ENCODE measurements at regions not wholly inside any gene's neighbourhood (a gene's known extent, or its start where the extent isn't known, plus 50 kb on each side); places are given as distances from the start of the nearest gene placed in this dataset.
A peak's percentile ranks its signal among the peaks of the same experiment; 100 is the strongest.

DNA sequence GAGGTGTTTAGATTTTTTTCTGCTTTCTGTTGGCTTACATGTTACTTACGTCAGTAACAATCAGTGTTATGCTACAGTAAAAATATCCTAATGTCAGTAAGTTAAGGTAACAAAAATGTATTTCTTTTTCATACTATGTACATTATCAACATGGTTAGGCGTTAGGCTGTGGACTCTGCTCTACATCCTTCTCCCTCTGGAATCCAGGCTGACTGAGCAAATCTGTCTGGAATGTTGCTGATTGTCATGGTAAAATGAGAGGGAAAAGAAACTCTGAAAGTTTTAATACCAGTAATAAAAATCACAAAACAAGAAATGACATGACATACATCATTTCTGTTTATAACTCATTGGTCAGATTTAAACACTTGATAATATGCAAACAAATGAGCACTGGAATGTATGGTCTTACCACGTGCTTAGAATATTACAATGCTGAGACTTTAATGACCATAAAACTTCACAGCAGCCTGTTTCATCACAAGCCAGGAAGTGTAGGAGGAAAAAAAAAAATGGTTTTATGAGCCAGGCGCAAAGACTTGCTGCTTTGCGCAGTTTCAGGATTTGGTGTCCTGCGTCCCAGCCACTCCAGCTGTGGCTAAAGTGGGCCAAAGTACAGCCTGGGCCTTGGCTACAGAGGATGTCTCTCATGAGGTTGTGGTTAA lies 252.4 kb downstream of the FSIP2 start:
- Mint-ChIP-seq H3K27me3 (ENCODE audit: insufficient read depth, unreplicated experiment) (no peaks in the 10 kb centered on the region), H3K27ac (ENCODE audit: unreplicated experiment) (peak overlapping the region; percentile 54)

GRCh38 chr2:185998562-185999070 lies 260.0 kb downstream of the FSIP2 start:
- Mint-ChIP-seq H3K4me1 (ENCODE audit: low read depth, unreplicated experiment) (no peaks in the 10 kb centered on the region), H3K27ac (ENCODE audit: unreplicated experiment) (no peak overlapping the region), H3K9me3 (ENCODE audit: unreplicated experiment) (no peaks in the 10 kb centered on the region), H3K4me3 (ENCODE audit: unreplicated experiment) (no peak overlapping the region), H3K27me3 (ENCODE audit: insufficient read depth, unreplicated experiment) (no peaks in the 10 kb centered on the region), H3K36me3 (ENCODE audit: insufficient read depth, unreplicated experiment) (no peaks in the 10 kb centered on the region)
- DNase-seq = no peak
- no TSS peak for BruUV-seq (replicated peaks)
- H3K4me1 ChIP-seq = no peaks in the 10 kb centered on the region
- POLR2A ChIA-PET = no interaction called here
- TF ChIP-seq, protein P1, sequence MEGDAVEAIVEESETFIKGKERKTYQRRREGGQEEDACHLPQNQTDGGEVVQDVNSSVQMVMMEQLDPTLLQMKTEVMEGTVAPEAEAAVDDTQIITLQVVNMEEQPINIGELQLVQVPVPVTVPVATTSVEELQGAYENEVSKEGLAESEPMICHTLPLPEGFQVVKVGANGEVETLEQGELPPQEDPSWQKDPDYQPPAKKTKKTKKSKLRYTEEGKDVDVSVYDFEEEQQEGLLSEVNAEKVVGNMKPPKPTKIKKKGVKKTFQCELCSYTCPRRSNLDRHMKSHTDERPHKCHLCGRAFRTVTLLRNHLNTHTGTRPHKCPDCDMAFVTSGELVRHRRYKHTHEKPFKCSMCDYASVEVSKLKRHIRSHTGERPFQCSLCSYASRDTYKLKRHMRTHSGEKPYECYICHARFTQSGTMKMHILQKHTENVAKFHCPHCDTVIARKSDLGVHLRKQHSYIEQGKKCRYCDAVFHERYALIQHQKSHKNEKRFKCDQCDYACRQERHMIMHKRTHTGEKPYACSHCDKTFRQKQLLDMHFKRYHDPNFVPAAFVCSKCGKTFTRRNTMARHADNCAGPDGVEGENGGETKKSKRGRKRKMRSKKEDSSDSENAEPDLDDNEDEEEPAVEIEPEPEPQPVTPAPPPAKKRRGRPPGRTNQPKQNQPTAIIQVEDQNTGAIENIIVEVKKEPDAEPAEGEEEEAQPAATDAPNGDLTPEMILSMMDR (IDR thresholded peaks at IDR 0.05; ENCODE audit: insufficient read depth in 1 of 2, low read depth in 1 of 2, low read length in 1 of 2, severe bottlenecking in 1 of 2, unreplicated experiment in 1 of 2) = no peak
- no peaks in the 10 kb centered on the region for H3K27me3 ChIP-seq (replicated peaks; ENCODE audit: control insufficient read depth, insufficient read depth, low read length)
- intact Hi-C loops (cut with micrococcal nuclease; ENCODE audit: unreplicated experiment) = no loop called here
- no peaks in the 10 kb centered on the region for H3K9me3 ChIP-seq
- no peaks in the 10 kb centered on the region for H3K36me3 ChIP-seq (ENCODE audit: control insufficient read depth, insufficient read depth, low read length)
- CTCF ChIA-PET = no interaction called here
- no peak overlapping the region for H3K4me3 ChIP-seq (ENCODE audit: low read depth, low read length)

More for the DNA sequence above, 252.4 kb downstream of the FSIP2 start:
- intact Hi-C loops (cut with micrococcal nuclease; ENCODE audit: unreplicated experiment) = no loop called here
- ChIA-PET POLR2A (no interaction called here), CTCF (no interaction called here)
- H3K36me3 ChIP-seq (ENCODE audit: control insufficient read depth, insufficient read depth, low read length) = no peaks in the 10 kb centered on the region
- Mint-ChIP-seq H3K4me3 (ENCODE audit: unreplicated experiment) (no peak overlapping the region), H3K4me1 (ENCODE audit: low read depth, unreplicated experiment) (peaks cover 16% of the 10 kb centered on the region), H3K9me3 (ENCODE audit: unreplicated experiment) (no peaks in the 10 kb centered on the region), H3K36me3 (ENCODE audit: insufficient read depth, unreplicated experiment) (no peaks in the 10 kb centered on the region)
- no TSS peak for BruUV-seq (replicated peaks)
- H3K27me3 ChIP-seq (replicated peaks; ENCODE audit: control insufficient read depth, insufficient read depth, low read length) = no peaks in the 10 kb centered on the region
- TF ChIP-seq, protein P1 (IDR thresholded peaks at IDR 0.05; ENCODE audit: insufficient read depth in 1 of 2, low read depth in 1 of 2, low read length in 1 of 2, severe bottlenecking in 1 of 2, unreplicated experiment in 1 of 2) = no peak
- no peak overlapping the region for H3K4me3 ChIP-seq (ENCODE audit: low read depth, low read length)
- H3K4me1 ChIP-seq = peaks cover 29% of the 10 kb centered on the region
- peak; percentile 34 to 51 for DNase-seq
- H3K9me3 ChIP-seq = 0 out of 2 replicates have a peak, but pooled peaks cover 3% of the 10 kb centered on the region

GRCh38 chr2:186009341-186009740 lies 270.7 kb downstream of the FSIP2 start:
- no peak for DNase-seq
- no peak overlapping the region for H3K4me3 ChIP-seq (ENCODE audit: low read depth, low read length)
- no peak overlapping the region for H3K27ac Mint-ChIP-seq (ENCODE audit: unreplicated experiment)
- H3K36me3 ChIP-seq (ENCODE audit: control insufficient read depth, insufficient read depth, low read length) = no peaks in the 10 kb centered on the region
- CTCF ChIA-PET = no interaction called here
- no TSS peak for BruUV-seq (replicated peaks)
- H3K4me1 Mint-ChIP-seq (ENCODE audit: low read depth, unreplicated experiment) = no peaks in the 10 kb centered on the region
- intact Hi-C loops (cut with micrococcal nuclease; ENCODE audit: unreplicated experiment) = no loop called here
- POLR2A ChIA-PET = no interaction called here
- no peaks in the 10 kb centered on the region for H3K36me3 Mint-ChIP-seq (ENCODE audit: insufficient read depth, unreplicated experiment)
- H3K27me3 Mint-ChIP-seq (ENCODE audit: insufficient read depth, unreplicated experiment) = no peaks in the 10 kb centered on the region
- H3K9me3 Mint-ChIP-seq (ENCODE audit: unreplicated experiment) = peaks cover 17% of the 10 kb centered on the region
- TF ChIP-seq, protein P1 (IDR thresholded peaks at IDR 0.05; ENCODE audit: insufficient read depth in 1 of 2, low read depth in 1 of 2, low read length in 1 of 2, severe bottlenecking in 1 of 2, unreplicated experiment in 1 of 2) = no peak
- H3K27me3 ChIP-seq (replicated peaks; ENCODE audit: control insufficient read depth, insufficient read depth, low read length) = no peaks in the 10 kb centered on the region
- H3K4me1 ChIP-seq = no peaks in the 10 kb centered on the region
- H3K9me3 ChIP-seq = no peaks in the 10 kb centered on the region
- H3K4me3 Mint-ChIP-seq (ENCODE audit: unreplicated experiment) = no peak overlapping the region
